ENCODE measurements at regions not wholly inside any gene's neighbourhood (a gene's known extent, or its start where the extent isn't known, plus 50 kb on each side); places are given as distances from the start of the nearest gene placed in this dataset.
"Not testable (repeated sequence)": the region's sequence is repeated elsewhere in the genome, so short reads cannot be mapped to it uniquely, and the experiment has no call there.

DNA sequence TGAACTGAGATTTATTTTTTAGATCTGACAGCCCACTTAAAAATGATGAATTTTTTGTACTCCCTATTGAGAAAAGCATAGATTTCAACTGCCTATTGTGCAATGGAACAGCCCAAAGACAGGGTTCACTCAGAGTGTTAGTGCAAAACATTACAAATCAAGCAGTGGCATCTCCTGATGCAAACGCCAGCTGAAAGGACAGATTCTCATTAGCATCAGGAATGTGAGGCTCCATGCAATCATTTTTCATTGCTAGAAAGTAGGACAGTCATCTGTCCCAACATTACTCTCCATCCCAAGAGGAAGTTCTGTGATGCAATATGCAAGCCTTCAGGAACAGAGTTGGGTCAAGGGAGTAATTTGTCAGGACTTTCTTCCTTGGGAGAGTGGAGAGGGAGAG lies 215.4 kb downstream of the ATP6V0E2 start:
- not testable (repeated sequence) for TF ChIP-seq CTCF (IDR thresholded peaks at IDR 0.05); JUNB (IDR thresholded peaks at IDR 0.05); JUN (IDR thresholded peaks at IDR 0.05); POLR2A (IDR thresholded peaks at IDR 0.05; ENCODE audit: low read length); ZC3H11A (IDR thresholded peaks at IDR 0.05); RAD21 (conservative IDR thresholded peaks at IDR 0.05 in 1 of 2, IDR thresholded peaks at IDR 0.05 in 1 of 2); SREBF2 (IDR thresholded peaks at IDR 0.05); MAZ (IDR thresholded peaks at IDR 0.05; ENCODE audit: borderline replicate concordance, low read depth, low read length); RARB (CRISPR knock-in tag; IDR thresholded peaks at IDR 0.05)
- TF ChIP-seq, protein P1, sequence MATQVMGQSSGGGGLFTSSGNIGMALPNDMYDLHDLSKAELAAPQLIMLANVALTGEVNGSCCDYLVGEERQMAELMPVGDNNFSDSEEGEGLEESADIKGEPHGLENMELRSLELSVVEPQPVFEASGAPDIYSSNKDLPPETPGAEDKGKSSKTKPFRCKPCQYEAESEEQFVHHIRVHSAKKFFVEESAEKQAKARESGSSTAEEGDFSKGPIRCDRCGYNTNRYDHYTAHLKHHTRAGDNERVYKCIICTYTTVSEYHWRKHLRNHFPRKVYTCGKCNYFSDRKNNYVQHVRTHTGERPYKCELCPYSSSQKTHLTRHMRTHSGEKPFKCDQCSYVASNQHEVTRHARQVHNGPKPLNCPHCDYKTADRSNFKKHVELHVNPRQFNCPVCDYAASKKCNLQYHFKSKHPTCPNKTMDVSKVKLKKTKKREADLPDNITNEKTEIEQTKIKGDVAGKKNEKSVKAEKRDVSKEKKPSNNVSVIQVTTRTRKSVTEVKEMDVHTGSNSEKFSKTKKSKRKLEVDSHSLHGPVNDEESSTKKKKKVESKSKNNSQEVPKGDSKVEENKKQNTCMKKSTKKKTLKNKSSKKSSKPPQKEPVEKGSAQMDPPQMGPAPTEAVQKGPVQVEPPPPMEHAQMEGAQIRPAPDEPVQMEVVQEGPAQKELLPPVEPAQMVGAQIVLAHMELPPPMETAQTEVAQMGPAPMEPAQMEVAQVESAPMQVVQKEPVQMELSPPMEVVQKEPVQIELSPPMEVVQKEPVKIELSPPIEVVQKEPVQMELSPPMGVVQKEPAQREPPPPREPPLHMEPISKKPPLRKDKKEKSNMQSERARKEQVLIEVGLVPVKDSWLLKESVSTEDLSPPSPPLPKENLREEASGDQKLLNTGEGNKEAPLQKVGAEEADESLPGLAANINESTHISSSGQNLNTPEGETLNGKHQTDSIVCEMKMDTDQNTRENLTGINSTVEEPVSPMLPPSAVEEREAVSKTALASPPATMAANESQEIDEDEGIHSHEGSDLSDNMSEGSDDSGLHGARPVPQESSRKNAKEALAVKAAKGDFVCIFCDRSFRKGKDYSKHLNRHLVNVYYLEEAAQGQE (IDR thresholded peaks at IDR 0.05), result not testable (repeated sequence)
- TF ChIP-seq, protein P2, sequence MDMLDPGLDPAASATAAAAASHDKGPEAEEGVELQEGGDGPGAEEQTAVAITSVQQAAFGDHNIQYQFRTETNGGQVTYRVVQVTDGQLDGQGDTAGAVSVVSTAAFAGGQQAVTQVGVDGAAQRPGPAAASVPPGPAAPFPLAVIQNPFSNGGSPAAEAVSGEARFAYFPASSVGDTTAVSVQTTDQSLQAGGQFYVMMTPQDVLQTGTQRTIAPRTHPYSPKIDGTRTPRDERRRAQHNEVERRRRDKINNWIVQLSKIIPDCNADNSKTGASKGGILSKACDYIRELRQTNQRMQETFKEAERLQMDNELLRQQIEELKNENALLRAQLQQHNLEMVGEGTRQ (IDR thresholded peaks at IDR 0.05), result not testable (repeated sequence)

Measured in A549 (cell line).